NK-92 (cell line): ENCODE measurements at regions not wholly inside any gene's neighbourhood (a gene's known extent, or its start where the extent isn't known, plus 50 kb on each side); places are given as distances from the start of the nearest gene placed in this dataset.
"Not testable (repeated sequence)": the region's sequence is repeated elsewhere in the genome, so short reads cannot be mapped to it uniquely, and the experiment has no call there.

Experiments used
- DNase-seq: peaks from one replicate; lab custom pipeline; 2025; ENCODE audit not compliant: unreplicated experiment; lab: John Stamatoyannopoulos, UW

- not testable (repeated sequence) for DNase-seq
Measured at GRCh38 chr15:31507573-31507972, 180.9 kb downstream of the KLF13 start.

DNA sequence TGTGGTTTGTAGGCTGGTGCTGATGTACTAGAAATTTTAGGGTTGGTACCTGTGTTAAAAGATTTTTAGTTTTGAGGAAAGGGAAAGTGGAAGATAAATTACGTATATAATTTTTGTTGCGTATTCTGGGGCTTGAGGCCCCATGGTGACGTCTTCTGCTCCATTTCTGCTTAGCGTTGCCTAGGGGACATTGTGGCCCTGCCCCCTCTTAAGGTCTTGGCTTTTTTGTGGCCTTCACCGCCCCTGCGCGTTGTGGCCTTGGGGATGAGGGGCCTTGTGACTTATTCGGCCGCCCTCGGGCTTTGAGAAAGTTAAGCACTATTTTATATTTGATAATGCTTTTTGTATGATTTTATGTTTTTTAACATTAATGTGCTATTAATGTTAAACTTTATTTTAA lies 182.0 kb downstream of the KLF13 start:
- no peak for DNase-seq

GRCh38 chr15:31510057-31510456 lies 183.4 kb downstream of the KLF13 start:
- no peak for DNase-seq

DNA sequence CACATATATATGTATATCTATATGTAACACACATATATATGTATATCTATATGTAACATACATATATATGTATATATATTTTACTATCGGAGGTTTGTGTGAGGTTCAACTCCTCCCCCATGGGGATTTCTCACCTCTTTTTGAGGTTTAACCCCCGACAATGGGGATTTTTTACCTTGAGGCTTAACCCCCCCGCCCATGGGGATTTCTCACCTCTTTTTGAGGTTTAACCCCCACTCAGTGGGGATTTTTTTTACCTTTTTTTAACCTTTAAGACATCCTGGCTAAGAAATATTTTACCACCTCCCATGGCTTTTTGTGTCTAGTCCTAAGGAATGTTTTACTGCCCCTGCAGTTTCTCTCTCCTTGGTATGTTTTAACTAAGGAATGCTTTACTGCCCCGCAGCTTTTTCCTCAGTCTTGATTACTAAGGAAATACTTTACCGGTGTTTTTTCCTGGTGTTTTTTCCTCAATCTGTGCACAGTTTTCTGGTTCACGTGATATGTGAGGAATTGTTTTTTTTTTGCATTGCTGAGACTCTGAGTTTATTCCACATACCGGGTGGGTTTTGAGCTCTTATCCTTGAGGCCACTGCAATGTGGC lies 185.2 kb downstream of the KLF13 start:
- no peak for DNase-seq

GRCh38 chr15:31513178-31513577 lies 186.5 kb downstream of the KLF13 start:
- no peak for DNase-seq

GRCh38 chr15:31516440-31516839 lies 189.8 kb downstream of the KLF13 start:
- no peak for DNase-seq

DNA sequence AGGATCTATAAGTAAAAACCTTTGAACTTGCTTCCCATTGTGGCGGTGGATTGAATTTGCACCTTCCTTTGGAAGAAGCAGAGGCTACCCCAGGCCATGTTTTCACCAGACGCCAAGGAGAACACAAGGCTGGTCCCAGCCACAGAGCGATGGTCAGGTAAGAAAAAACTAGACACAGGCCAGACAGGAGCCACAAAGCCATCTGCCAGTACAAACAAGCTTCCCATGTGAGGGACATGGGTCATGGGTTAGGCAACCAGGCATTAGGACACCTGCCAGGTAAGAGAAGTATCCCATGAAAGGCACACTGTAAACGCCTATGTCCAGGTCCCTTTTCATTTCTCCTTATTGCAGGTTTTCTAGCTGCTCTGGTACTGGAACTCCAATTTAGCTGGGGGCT lies 190.2 kb downstream of the KLF13 start:
- DNase-seq = no peak

- no peak for DNase-seq
Measured at GRCh38 chr15:31517711-31518110, 191.1 kb downstream of the KLF13 start.

GRCh38 chr15:31522028-31522427 lies 195.4 kb downstream of the KLF13 start:
- DNase-seq = no peak

- DNase-seq = no peak
Measured at GRCh38 chr15:31523027-31523654, 196.5 kb downstream of the KLF13 start.

- DNase-seq = no peak
Measured at GRCh38 chr15:31523655-31524049, 197.0 kb downstream of the KLF13 start.

- no peak for DNase-seq
Measured at GRCh38 chr15:31525185-31525695, 198.6 kb downstream of the KLF13 start.

GRCh38 chr15:31525988-31526665 lies 199.5 kb downstream of the KLF13 start:
- no peak for DNase-seq

GRCh38 chr15:31526916-31527690 lies 200.5 kb downstream of the KLF13 start:
- DNase-seq = no peak

DNA sequence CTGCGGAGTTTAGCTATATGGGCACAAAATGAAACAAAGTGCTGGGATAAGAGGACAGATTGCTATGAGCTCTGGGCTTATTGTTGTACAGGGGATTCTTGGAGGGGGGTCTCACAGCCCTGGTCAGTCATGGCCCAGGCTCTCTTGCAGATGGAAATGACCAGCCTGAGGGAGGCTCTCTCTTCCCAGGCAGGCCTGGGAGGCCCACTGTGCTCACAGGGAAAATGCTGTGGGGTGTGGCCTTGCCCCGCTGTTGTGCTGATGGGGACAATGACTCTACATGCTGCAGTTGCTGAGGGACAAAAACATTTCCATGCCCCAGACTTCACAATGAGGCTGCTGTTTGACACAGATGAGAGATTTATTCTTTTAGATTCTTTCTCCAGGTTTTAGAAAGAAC lies 202.2 kb downstream of the KLF13 start:
- DNase-seq = no peak

DNA sequence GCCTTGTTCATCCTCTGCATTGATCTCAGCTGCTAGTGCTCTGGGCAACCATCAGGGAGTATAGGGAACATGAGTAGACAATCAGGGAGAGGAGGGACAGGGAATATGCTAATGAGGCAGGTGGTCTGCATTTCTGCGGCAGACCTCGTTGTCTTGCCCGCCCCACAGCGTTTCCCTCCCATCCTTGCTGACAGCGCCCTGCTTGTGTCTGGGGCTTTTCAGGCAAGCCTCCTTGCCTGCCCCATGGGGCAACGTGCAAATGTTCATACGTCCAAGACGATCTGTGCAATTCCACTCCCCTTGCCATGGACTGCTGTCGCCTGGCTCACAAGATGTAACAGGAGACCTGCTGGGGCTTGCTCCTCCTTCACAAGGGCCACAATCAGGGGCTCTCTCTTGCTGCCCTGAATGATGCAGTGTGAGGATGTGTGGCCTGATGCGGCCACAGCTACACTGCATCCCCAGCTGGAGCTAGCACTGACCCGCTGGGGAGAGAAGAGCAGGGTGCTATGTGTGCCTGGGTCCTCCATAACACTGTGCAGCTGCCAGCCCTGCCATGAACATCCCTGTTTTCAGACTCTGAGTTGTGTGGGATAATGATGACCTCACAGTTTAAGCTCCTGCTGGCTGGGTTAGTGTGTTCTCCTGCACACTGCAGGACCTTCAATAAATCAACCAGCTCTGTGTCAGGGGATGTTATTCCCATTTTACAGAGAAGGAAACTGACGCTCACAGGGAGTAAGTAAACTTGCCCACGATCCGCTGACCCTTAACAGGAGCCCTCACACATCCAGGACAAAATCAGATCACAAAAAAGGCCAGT lies 211.3 kb downstream of the KLF13 start:
- no peak for DNase-seq

- DNase-seq = no peak
Measured at GRCh38 chr15:31540633-31541032, 214.0 kb downstream of the KLF13 start.

DNA sequence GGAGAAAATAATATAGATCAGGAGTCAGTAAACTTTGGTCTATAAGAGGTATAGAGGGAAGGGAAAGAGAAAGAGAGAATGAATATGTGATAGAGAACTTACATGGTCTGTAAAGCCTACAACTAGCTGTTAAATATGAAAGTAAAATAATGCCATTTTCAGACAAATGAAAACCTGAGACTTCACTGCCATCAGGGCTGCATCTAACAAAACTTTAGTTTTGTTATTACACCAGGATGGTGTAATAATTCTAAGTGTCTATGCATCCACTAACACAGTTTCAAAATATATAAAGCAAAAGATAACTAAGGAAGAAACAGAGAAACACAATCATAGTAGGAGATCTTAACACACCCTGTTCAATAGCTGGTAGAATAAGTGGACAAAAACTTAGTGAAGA lies 217.7 kb downstream of the KLF13 start:
- DNase-seq = no peak

- no peak for DNase-seq
Measured at GRCh38 chr15:31545257-31545656, 218.6 kb downstream of the KLF13 start.

GRCh38 chr15:31550211-31550977 lies 223.8 kb downstream of the KLF13 start:
- DNase-seq = no peak
